CD1c-positive myeloid dendritic cell (primary cell): ENCODE measurements at regions not wholly inside any gene's neighbourhood (a gene's known extent, or its start where the extent isn't known, plus 50 kb on each side); places are given as distances from the start of the nearest gene placed in this dataset.
"Not testable (repeated sequence)": the region's sequence is repeated elsewhere in the genome, so short reads cannot be mapped to it uniquely, and the experiment has no call there.

Experiments used
- DNase-seq: peaks from one replicate; pipeline ENCODE4 v3.0.0-alpha.2; 2016; ENCODE audit errors: extremely low spot score

DNA sequence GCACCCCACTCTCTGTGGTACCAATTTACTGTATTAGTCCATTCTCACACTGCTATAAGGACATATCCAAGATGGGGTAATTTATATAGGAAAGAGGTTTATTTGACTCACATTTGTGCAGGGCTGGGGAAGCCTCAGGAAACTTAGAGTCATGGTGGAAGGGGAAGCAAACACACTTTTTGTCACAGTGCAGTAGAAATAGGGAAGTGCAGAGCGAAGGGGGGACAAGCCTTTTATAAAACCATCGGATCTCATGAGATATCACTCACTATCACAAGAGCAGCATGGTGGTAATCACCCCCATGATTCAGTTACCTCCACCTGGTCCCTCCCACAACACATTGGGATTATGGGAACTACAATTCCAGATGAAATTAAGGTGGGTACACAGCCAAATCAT is 766.9 kb upstream of the PCDH10 start:
- DNase-seq = no peak

DNA sequence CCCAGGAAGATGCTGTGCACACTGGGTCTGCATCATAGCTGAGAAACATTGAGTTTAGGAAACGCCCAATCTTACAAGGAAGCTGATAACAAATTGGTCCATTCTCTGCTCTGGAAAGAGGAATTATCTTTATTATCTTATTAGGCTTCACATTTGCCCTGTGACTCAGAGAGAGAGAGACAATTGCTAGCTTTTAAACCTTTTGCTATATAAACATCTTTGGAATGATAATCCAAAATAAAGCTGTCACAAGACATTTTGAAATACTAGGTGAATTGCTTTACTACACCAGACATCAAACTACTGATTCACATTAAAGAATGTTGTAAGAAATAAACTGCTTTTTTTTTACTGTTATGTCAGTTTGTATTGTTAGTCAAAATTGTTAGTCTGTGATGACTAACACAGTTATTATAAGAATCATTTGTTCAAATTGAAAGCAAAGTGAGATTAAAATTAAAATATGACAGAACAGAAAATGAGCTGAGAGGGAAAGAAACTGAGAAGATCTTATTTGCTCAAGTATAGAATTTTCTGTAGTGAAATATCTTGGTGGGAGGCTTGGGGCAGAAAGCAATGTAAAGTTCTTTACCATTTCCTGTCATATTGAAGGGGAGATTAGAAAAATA is 765.4 kb upstream of the PCDH10 start:
- no peak for DNase-seq

DNA sequence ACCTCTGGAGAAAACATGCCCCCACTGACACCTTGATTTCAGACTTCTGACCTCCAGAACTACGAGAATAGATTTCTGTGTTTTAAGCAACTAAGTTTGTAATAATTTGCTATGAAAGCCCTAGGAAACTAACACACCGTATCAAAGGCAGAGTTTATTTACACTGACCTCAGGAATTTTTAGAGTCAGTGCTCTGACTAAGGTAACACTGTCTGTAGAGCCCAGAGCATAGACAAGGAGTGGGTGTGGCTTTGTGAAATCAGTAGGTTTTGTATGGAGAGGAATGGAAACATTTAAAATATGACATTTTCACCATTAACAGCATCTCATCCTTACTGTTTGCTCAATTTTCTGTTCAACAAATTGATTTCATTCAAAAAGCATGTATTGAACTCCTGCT is 764.4 kb upstream of the PCDH10 start:
- DNase-seq = no peak

DNA sequence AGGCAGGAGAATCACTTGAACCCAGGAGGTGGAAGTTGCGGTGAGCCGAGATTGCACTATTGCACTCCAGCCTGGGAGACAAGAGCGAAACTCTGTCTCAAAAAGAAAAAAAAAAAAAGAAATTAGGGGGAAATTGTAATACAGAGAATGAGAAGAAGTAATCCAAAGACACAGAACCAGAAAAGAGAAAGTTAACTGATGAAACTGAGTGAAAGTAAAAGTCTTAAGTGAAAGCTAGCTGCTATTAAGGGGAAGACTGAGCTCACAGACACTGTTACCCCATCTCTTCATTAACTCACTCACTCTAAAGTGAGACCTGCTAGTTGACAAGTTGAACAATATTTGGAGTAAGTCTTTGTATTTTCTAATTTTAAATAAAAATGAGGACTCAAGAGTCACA is 763.0 kb upstream of the PCDH10 start:
- no peak for DNase-seq

DNA sequence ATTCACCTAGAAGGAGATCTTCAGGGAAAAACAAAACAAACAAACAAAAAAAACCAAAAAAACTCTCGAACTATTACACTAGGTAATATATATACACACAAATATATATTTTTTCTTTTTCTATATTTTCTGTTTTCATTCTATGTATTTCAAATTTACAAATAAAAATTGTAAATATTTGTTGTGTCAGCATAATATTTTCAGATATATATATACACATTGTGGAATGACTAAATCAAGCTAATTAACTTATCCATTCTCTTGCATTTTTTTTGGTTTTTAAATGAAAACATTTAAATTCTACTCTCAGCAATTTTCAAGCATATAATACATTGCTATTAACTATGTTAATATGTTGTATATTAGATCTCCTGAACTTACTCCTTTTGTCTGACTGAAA is 762.0 kb upstream of the PCDH10 start:
- no peak for DNase-seq

DNA sequence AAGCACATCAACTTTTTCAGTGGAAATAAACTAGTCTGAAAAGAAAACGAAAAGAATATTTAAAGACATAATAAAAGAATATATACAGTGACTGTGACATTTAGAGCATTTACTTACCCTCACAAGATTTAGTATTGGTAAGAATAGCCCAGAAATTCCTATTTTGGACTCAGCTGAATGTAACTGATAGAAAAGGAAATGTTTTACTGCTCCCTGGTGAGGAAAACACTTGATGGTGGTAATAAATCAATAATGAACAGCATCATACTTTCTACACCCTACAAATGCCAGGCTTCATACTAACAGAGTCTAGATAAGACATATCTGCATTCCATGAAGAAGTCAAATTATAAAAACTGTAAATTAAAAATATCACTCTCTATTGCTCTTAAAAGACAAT is 753.5 kb upstream of the PCDH10 start:
- no peak for DNase-seq

DNA sequence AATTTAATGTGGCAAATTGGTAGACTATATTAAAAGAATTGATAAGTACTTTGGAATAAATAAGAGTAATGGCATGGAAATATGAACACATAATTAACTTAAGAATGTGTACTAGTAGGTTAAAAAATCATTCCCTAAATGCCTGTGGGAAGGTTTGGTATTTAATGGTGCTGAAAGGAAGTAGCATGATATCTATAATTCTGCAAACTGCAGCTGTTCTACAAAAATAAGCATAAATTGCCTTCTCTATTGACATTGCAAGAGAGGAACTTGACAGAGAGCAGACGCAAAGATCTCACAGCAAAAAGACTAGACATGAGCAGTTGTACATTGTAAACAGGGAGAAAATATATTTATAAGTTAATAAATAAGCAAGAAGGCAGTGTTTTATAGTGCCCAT is 752.5 kb upstream of the PCDH10 start:
- DNase-seq = no peak

DNA sequence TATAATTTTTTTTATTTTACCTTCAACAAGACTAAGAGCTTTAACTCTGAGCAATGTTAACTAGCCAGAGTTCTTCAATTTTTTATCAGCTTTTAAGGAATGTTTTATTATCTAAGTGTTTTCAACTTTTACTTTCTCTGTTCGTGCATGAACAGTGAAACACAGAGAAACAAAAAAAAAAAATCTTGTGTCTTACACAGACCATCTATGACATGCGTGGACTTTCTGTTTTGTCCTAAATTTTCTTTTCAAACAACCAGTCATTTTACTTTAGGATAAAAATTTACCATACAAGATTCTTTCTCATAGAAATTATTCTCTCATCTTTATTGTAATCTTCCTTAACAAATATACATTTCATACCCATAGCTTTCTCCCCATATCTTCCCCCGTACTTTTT is 731.9 kb upstream of the PCDH10 start:
- DNase-seq = no peak

DNA sequence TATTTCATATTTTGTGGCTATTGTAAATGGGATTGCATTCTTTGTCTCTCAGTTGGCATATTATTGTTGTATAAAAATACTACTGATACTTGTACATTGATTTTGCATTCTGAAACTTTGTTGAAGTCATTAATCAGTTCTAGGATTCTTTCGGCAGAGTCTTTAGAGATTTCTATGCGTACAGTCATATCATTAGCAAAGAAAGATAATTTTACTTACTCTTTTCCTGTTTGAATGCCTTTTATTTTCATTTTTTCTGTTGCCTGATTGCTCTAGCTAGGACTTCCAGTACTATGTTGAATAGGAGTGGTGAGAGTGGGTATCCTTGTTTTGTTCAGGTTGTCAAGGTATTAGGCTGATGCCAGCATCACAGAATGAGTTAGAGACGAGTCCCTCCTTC is 722.0 kb upstream of the PCDH10 start:
- no peak for DNase-seq

DNA sequence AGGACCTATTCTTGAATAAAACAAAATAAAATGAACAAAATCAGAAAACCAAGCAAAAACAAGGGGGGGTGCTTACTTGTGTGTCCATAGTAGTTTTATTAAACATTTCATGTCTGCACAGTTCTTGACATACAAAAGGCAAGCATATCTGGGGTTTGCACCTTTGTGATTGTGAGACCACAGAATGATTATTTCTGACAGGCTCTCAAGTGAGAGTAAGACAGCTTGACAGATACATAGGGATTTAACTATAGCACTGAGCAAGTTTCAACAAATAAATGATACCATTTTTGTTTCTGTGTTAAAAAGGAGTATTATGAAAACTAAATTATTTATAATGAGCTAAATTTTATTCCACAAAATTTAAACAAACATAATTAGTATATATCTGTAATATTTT is 712.0 kb upstream of the PCDH10 start:
- DNase-seq = no peak

DNA sequence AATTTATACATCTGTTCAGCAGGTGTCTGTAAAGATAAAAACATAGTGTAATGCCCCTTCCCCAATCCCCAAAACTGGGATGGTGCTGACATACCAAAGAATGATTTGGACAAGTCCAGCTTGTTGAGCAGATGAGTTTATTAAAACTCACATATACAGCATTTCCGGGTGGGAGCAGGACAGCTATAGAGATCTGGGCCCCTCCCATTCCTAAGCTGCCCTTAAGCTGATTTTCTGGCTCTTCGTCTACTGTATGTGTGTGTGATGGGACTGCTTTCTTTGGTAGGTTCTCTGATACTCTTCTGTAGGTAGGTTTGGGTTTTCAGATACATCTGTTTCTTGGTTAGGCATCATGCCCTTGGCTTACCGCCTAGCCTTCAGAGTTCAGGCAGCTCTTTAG is 703.7 kb upstream of the PCDH10 start:
- no peak for DNase-seq

DNA sequence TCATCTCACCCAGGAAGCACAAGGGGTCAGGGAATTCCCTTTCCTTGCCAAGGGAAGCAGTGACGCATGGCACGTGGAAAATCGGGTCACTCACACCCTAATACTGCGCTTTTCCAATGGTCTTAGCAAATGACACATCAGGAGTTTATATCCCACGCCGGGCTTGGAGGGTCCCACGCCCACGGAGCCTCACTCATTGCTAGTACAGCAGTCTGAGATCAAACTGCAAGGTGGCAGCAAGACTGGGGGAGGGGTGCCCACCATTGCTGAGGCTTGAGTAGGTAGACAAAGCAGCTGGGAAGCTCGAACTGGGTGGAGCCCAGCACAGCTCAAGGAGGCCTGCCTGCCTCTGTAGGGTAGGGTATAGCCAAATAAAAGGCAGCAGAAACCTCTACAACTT is 691.1 kb upstream of the PCDH10 start:
- not testable (repeated sequence) for DNase-seq

DNA sequence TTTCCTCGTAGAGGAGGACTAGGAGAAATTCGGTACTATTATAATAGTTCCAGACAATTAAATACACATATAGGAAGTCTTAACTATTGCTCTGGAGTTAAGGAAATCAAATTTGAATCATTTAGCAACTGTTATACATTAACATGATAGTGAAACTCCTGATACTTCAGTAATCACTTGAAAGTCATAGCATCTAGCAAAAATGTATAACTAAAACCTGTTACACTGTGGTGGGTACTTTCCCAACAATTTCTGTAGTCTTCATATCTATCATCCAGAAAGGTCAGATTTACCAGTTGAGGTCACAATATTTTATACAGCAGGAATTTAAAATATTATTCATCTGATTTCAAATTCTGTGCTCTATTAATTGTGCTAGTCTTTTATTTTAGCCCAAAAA is 669.6 kb upstream of the PCDH10 start:
- DNase-seq = no peak

DNA sequence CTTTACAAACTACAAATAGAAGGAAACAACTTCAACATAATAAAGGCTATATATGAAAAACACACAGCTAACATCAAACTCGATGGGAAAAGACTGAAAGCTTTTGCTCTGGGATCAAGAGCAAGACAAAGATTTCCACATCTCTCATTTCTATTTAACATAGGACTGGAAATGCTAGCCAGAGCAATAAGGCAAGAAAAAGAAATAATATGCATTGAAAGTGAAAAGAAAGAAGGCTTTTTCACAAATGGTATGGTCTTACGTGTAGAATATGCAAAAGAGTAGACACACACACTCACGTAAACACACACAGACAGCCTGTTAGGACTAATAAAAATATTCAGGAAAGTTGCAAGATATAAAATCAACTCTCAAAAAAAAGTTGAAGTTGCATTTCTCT is 660.5 kb upstream of the PCDH10 start:
- no peak for DNase-seq

DNA sequence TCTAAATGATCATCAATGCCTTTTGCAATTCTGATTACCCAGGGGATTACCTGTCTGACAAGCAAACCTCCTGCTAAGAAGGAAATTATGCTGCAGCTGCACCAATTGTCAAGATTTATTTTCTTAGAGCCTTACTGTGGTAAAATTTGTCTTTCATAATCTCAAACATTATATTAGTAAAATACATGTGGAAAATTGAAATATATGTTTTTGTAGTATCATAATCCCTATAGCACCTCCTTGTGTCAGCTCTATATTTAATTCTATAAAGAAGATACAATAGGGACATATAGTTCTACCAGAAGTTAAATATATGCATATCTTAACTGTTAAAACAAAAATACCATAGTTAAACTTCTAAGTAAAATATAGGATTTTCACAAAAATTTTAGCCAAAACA is 655.6 kb upstream of the PCDH10 start:
- DNase-seq = no peak

DNA sequence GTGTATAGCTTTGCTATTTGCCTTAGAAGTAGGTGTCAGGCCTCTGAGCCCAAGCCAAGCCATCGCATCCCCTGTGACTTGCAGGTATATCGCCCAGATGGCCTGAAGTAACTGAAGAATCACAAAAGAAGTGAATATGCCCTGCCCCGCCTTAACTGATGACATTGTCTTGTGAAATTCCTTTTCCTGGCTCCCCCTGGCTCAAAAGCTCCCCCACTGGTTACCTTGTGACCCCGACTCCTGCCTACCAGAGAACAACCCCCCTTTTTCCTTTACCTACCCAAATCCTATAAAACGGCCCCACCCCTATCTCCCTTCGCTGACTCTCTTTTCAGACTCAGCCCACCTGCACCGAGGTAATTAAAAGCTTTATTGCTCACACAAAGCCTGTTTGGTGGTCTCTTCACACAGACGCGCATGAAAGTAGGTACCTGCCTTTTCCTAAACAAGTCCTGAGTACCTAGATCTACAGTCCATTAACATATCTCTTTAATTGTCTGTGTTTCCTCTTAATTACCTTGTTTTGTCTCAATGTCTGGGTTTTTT is 653.8 kb upstream of the PCDH10 start:
- not testable (repeated sequence) for DNase-seq

DNA sequence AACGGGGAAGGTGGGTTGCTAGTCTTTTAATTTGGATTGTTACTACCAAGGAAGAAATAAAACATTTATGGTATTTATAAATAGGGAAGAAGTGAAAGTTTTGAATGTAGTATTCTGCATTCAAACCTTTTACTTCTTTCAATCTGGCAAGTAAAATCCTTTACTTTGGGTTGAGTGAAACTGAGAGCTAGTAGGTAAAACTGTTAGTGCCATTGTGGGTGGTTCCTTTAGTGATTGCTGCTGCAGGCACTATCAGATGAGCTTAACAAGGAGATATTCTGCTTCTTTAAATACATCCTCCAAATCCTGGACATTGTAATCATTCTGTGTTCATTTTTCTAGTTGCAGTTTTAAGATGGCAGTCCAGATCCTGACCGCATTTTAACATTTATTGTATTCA is 650.9 kb upstream of the PCDH10 start:
- DNase-seq = no peak

DNA sequence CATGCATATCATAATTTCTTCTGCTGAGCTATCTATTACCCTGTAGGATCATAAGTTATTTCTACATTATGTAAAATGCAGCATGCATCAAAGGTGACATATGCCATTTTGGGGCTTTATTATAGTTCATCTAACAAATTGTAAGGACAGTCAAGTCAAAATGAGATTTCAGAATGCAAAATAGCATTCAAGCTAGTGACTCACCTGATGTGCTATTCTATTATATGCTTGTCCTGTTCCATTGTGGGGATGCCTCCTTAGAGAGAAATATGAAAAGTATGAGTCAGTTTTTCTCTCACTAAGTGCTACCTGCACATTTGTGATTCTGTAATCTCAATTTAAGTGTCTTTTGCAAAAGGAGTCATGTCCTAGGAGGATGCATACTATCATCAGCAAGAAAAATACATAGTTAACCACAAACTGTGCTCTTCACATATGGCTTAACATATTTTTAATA is 647.0 kb upstream of the PCDH10 start:
- no peak for DNase-seq

DNA sequence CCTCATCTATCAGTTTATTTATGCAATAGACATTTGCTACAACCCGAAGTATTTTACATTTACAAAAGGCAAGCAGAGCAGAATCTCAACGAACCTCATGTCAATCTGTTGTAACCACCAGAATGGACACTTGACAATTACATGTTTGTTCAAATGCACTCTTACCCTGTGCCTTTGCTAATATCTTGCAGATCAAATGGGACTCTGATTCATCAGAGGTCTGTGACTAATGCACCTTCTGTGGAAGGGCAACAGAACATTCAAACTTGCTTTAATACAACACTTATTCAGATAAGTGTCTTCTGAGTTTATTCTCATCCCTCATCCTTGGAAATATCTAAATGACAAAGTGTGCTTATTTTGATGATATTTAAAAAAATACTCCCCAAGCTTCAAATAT is 644.7 kb upstream of the PCDH10 start:
- no peak for DNase-seq

DNA sequence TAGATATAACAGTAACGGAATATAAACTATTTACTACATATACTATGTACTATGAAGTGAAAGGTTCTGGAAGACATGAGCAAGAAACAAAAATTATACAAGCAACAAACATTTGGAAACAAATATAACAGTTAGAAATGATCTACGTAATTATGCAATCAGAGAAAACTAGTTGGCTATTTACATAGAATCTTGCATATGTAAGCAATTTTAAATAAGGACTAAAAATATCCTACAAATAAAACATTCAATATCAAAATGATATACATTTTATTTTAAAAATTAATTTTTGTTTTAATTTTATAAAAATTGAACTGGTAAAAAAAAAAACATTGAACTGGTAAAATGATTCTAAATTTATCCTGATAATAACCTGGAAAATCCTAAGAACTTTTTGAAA is 642.5 kb upstream of the PCDH10 start:
- no peak for DNase-seq

DNA sequence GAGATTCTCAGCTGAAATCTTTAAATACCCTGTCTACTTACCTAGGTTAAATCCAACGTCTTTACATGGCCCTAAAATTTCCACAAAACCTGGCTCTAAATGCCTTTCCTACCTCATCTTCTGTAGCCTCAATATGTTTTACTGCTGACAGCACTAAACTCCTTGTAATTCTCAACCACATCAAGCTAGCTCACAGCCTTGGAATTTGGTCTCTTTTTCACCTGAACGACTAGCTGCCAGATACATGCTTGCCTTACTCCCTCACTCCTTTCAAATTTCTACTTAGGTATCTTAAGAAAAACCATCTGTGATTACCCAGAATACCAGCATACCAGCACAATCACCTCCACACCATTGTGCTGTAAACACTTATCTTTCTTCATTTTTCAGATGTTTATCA is 635.6 kb upstream of the PCDH10 start:
- no peak for DNase-seq

DNA sequence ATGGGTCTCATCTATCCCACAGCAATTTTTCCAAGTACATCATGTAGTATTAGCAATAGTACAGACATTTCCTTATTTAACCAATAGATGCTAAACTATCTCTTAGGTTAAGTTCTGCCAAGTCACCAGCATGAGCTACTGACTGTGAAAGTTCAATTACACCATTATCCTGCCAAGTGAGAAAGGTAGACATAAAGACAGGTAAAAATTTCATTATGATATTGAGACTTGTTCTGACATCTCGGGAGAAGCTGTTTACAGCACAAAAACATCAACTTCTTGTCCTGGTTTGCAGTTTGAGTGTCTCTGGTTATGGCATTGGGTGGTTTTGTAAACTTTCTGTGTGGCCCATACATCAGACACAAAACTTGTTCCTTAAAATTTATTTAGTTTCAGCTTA is 622.4 kb upstream of the PCDH10 start:
- DNase-seq = no peak

DNA sequence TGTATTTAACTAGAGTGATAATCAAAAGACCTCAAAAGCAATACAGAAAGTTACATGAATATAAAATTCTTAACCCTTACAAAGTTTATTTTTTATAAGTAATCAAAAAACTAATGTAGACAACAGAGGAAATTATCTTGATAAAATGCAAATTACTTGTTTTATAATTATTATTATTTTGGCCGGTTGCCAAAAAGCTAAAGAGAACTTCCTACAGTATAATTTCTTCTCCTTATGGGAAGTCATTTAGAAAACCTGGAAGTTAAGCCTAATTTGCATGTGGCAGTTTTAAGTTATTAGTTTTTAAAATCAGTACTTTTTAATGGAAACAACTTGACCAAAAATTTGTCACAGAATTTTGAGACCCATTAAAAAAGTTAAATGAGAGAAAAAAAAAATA is 621.3 kb upstream of the PCDH10 start:
- no peak for DNase-seq

DNA sequence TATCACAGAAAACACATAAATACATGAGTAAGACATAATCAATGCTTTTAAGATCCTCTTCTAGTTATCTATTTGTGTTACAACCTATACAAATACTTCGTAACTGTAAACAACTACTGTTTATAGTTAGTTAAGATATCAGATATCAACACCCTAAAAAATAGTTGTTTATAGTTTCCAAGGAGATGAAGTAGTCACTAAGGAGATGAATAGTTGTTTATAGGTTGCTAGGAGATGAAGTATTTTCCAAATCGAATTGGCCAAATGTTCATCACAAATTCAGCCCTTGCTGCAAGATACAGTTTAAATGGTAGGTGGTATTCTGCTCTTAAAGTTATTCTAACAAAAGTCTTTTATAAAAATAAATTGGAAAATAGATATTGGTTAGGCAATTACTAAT is 618.2 kb upstream of the PCDH10 start:
- DNase-seq = no peak
